Choroid plexus epithelial cell (primary cell): ENCODE measurements at regions not wholly inside any gene's neighbourhood (a gene's known extent, or its start where the extent isn't known, plus 50 kb on each side); places are given as distances from the start of the nearest gene placed in this dataset.

Experiments
- DNase-seq: peaks from one replicate; pipeline ENCODE4 v3.0.0-alpha.2; 2010; ENCODE audit warnings: low read depth
- H3K4me3 ChIP-seq: 2 replicates; pipeline ENCODE4 v1.5.1; 2011; ENCODE audit warnings: low read depth, mild to moderate bottlenecking, control low read depth, low read length, moderate library complexity
- CTCF ChIP-seq: conservative IDR thresholded peaks from 2 replicates; pipeline ENCODE4 v1.5.1; 2011; ENCODE audit warnings: low read depth, mild to moderate bottlenecking, control low read depth, inconsistent platforms, low read length, moderate library complexity

DNA sequence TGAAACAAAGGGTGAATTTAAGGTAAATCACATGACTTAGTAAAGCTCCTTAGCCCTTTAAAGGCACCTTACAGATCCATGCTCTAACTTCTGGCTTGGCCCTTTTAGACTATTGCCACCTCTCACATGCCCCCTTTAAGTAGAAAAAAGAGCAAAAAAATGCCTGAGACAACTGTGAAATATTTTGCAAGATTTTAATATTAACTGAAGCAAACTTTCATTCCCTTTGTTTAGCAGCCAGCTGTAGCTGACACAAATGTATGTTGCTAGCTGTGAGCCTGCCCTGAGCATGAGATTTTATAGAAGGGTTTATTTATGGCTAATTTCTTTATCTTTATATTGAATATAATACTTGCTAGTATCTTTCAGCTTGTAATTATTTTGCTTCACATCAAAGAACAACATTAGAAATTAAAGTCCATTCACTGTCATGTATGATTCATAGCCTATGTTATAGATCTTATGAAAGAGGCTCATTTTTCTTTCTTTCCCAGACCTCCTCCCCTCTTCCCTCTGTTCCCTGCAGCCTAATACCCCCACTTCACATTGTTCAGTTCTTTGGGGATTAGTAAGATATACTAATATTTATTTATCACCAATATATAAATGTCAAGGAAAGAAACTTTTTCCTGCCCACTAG is 637.2 kb upstream of the ZEB2 start:
- TF ChIP-seq CTCF, result no peak
- no peak overlapping the region for H3K4me3 ChIP-seq

DNA sequence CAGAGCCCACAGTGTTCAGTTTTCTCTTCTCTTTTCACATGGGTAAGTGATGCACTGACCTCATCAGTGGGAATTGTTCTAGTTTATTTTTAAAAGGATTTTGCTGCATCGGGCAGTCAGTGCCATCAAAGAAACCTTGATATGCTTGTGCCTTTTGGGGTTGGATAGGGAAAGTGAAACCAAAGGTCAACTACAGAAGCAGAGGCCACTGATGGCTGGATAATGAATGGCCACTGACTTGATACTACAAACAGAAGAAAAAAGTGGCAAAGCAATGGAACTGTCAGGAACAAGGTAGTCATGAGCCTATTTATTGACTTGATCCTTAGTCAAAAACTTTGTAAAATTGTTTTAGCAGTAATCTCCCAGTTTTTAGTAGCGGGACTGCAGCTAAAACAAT is 636.3 kb upstream of the ZEB2 start:
- no peak for TF ChIP-seq CTCF
- DNase-seq, result no peak
- no peak overlapping the region for H3K4me3 ChIP-seq

More for the DNA sequence above, 637.2 kb upstream of the ZEB2 start:
- no peak for DNase-seq

DNA sequence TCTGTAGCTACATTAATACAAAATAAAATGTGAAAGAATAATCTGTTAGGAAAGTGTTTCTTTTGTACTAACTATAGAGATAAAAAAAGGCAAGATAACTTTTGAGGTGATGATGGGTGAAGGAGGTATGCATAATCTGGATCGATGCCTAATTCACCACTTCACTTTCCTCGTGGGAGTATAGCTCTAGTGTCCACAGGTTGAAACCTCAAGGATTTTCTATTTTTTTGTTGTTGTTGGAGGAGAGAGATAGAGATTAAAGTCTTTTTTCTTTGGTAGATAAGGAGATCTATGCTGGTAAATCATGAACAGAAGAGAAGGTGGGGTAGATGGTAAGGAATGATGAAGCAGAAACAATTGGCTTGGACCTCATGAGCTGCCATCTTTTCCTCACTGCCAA is 635.3 kb upstream of the ZEB2 start:
- DNase-seq, result no peak
- H3K4me3 ChIP-seq, result no peak overlapping the region
- TF ChIP-seq CTCF, result no peak

DNA sequence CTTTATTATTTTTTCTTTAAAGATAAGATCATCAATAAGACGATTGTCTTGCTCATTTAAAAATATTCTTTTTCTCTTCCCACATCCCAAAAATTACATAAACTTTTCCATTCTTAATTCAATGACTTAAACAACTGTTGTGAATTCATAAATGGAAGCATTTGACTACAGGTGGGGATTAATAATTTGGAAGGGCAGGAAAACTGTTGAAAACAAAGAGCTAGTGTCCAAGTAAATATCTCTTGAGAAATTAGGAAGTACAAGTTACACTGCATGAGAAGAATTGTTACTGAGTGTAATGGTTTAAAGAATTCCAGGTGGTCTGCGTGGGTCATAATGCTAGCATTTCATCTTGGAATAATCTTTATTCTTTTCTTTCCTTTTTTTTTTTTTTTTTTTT is 634.8 kb upstream of the ZEB2 start:
- no peak for TF ChIP-seq CTCF
- no peak overlapping the region for H3K4me3 ChIP-seq
- DNase-seq, result no peak

- DNase-seq, result no peak
- H3K4me3 ChIP-seq, result no peak overlapping the region
- TF ChIP-seq CTCF, result no peak
Measured at GRCh38 chr2:145146691-145147090, 626.8 kb upstream of the ZEB2 start.

DNA sequence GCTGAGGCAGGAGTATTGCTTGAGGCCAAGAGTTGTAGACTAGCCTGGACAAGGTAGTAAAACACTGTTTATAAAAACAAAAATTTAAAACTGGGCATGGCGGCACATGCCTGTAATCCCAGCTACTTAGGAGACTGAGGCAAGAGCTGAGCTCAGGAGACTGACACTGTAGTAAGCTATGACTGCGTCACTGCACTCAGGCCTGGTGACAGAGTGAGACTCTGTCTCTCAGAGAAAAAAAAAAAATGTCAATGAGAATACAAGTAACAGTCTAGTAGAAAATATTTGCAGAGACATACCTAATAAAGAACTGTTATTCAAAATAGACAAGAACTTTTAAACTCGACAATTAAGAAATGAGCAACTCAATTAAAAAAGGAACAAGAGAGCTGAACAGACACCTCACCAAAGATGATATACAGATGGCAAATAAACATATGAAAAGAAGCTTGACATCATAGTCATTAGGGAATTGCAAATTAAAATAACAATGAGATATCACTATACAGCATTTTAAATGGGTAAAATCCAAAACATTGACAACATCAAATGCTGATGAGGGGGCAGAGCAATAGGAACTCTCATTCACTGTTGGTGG is 624.3 kb upstream of the ZEB2 start:
- no peak for DNase-seq
- H3K4me3 ChIP-seq, result no peak overlapping the region
- no peak for TF ChIP-seq CTCF

- no peak for TF ChIP-seq CTCF
- DNase-seq, result no peak
- H3K4me3 ChIP-seq, result no peak overlapping the region
Measured at GRCh38 chr2:145141981-145142380, 622.1 kb upstream of the ZEB2 start.
